ENCODE measurements at regions not wholly inside any gene's neighbourhood (a gene's known extent, or its start where the extent isn't known, plus 50 kb on each side); places are given as distances from the start of the nearest gene placed in this dataset.

- ATAC-seq: no peak
- no peak for TF ChIP-seq CTCF (IDR thresholded peaks at IDR 0.05)
- Histone ChIP-seq H3K9me3 (no peaks in the 10 kb centered on the region), H3K36me3 (no peaks in the 10 kb centered on the region), H3K4me1 (peaks cover 0 to 7% (median 5%) of the 10 kb centered on the region in 3 donors), H3K27ac (no peak overlapping the region), H3K4me3 (no peak overlapping the region), H3K27me3 (no peaks in the 10 kb centered on the region)
- 77 to 80% methylated on average over 4 of the region's 4 CpGs for WGBS, 2 donors
- no peak for FAIRE-seq
- intact Hi-C loops (cut with DNase I): no loop called here
- peak in 1 of 6 donors; percentile 57 for DNase-seq
These were observed 58.4 kb downstream of the KLHDC7A start for GRCh38 chr1:18539171-18539570.

- intact Hi-C loops (cut with DNase I): no loop called here
- WGBS, 2 donors: 87 to 95% methylated on average over 3 of the region's 3 CpGs
These were observed 59.5 kb downstream of the KLHDC7A start for GRCh38 chr1:18540136-18540765.

DNA sequence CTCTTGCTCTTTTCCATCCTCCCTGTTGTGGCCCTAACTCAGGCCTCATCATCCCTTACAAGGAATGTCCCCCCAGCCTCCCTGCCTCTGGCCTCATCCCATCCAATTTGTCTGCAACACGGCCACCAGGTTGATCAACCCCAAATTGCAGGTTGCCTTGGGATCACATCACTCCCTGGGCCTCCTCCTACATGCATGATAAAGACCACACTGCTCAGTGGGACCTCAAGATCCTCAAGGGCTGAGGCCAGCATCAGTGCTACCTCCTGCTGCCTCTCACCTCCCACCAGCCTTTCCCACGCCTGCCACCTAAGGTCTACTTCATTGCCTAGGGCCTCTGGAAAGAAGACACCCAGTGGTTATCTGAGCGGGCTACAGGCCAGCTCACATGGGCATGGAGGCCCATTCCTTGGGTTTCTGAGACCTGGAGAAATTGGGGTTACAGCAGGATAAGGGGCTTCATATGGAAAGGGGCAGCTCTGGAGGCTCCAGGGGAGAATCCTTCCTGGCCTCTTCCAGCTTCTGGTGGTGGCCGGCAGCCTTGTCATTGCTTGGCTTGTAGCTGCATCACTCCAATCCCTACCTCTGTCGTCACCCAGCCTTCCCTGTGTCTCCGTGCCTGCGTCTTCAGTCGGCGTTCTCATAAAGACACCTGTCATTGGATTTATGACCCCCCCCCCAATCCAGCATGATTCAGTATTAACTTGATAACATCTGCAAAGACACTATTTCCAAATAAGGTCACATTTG is 60.5 kb downstream of the KLHDC7A start:
- Histone ChIP-seq H3K4me3 (no peak overlapping the region), H3K27me3 (no peaks in the 10 kb centered on the region), H3K9me3 (no peaks in the 10 kb centered on the region), H3K36me3 (no peaks in the 10 kb centered on the region), H3K4me1 (peaks cover 0 to 1% (median 0%) of the 10 kb centered on the region in 3 donors), H3K27ac (no peak overlapping the region)
- intact Hi-C loops (cut with DNase I): no loop called here
- FAIRE-seq (no peak), ATAC-seq (no peak), DNase-seq (peak in 1 of 6 donors; percentile 16)
- no peak for TF ChIP-seq CTCF (IDR thresholded peaks at IDR 0.05)
- 91 to 97% methylated on average over 9 of the region's 9 CpGs for WGBS, 2 donors

More at GRCh38 chr1:18540136-18540765, 59.5 kb downstream of the KLHDC7A start:
- Histone ChIP-seq H3K9me3 (no peaks in the 10 kb centered on the region), H3K36me3 (no peaks in the 10 kb centered on the region), H3K4me3 (no peak overlapping the region), H3K4me1 (peaks cover 0 to 7% (median 5%) of the 10 kb centered on the region in 3 donors), H3K27ac (no peak overlapping the region), H3K27me3 (no peaks in the 10 kb centered on the region)
- no peak for FAIRE-seq
- DNase-seq: peak in 1 of 6 donors; percentile 35
- ATAC-seq: no peak
- no peak for TF ChIP-seq CTCF (IDR thresholded peaks at IDR 0.05)

DNA sequence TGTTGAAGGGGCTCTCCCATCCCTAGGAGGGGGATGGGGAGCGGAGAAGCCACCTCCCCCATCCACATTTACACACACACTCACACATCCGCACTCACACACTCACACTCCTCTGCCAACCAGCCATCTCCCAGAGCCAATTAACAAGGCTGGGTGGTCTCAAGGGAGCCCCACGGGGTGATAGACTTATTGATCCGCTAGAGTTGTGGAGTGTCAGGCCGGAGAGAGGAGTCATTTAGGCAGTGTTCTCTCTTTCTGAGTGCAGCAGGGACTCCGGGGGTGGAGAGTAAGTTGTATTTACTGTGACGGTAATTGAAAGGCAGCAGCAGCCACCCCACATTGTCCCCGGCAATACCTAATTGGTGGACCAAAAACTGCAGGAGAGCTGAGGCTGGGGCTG is 61.6 kb downstream of the KLHDC7A start:
- intact Hi-C loops (cut with DNase I): no loop called here
- TF ChIP-seq CTCF (IDR thresholded peaks at IDR 0.05): no peak
- FAIRE-seq (no peak), DNase-seq (peak in 1 of 6 donors; percentile 32), ATAC-seq (no peak)
- no peaks in the 10 kb centered on the region for H3K9me3 ChIP-seq
- 67 to 72% methylated on average over 8 of the region's 8 CpGs for WGBS, 2 donors
- H3K4me1 ChIP-seq: no peaks in the 10 kb centered on the region
- no peak overlapping the region for H3K4me3 ChIP-seq
- H3K27me3 ChIP-seq: no peaks in the 10 kb centered on the region
- no peaks in the 10 kb centered on the region for H3K36me3 ChIP-seq
- no peak overlapping the region for H3K27ac ChIP-seq

DNA sequence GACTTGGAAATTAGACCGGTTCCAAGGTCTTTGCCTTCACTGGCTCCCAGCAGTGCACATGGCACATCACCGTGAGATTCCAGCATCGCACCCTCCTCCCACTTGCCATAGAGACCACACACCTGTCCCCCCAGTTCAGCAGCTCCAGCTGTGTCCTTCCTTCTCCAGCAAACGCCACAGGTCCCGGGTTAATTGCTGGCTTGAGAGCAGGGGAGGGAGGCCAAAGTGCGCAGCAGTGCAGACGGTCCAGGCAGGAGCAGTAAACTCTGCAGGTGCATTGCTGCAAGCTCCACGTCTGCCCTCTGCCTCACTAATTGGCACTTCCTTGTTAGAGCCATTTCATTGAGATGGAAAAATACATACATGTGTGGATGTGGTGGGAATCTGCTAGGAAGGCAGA is 65.3 kb downstream of the KLHDC7A start:
- FAIRE-seq (no peak), ATAC-seq (no peak), DNase-seq (no peak)
- Histone ChIP-seq H3K27ac (no peak overlapping the region), H3K27me3 (no peaks in the 10 kb centered on the region), H3K9me3 (no peaks in the 10 kb centered on the region), H3K4me3 (no peak overlapping the region), H3K36me3 (no peaks in the 10 kb centered on the region), H3K4me1 (no peaks in the 10 kb centered on the region)
- TF ChIP-seq CTCF (IDR thresholded peaks at IDR 0.05): no peak
- intact Hi-C loops (cut with DNase I): no loop called here
- WGBS, 2 donors: 63 to 64% methylated on average over 8 of the region's 8 CpGs
